ENCODE measurements at regions not wholly inside any gene's neighbourhood (a gene's known extent, or its start where the extent isn't known, plus 50 kb on each side); places are given as distances from the start of the nearest gene placed in this dataset.

- no peaks in the 10 kb centered on the region for H3K36me3 ChIP-seq (ENCODE audit: control insufficient read depth in 2 of 4, insufficient read depth in 4 of 4, low read length in 3 of 4)
- H2BK5ac ChIP-seq (ENCODE audit: low read depth, low read length) = no peak overlapping the region
- no peak overlapping the region for H4K5ac ChIP-seq (ENCODE audit: insufficient read length, low read depth, low read length)
- no peak overlapping the region for H3K18ac ChIP-seq (ENCODE audit: extremely low read depth, low read length)
- 92% methylated on average over 3 of the region's 3 CpGs; no CpG with 5 or more reads in 1 of the 2 experiments for WGBS, 2 experiments (ENCODE audit: extremely low coverage in 1 of 2, insufficient coverage in 1 of 2, insufficient read length in 1 of 2, insufficient replicate concordance in 2 of 2, low coverage in 1 of 2, low lambda C conversion rate in 2 of 2, missing lambda C conversion rate in 1 of 2)
- H3K4me2 ChIP-seq (ENCODE audit: insufficient read depth in 1 of 2, low read depth in 2 of 2, low read length in 2 of 2) = no peak overlapping the region
- no peak overlapping the region for H3K4me3 ChIP-seq (ENCODE audit: extremely low read depth in 1 of 4, insufficient read depth in 2 of 4, low read depth in 3 of 4, low read length in 4 of 4)
- H3K56ac ChIP-seq (replicated peaks; ENCODE audit: insufficient read length, low read depth, low read length) = no peak overlapping the region
- H4K91ac ChIP-seq (replicated peaks; ENCODE audit: insufficient read length, low read length) = no peak overlapping the region
- H3K9me3 ChIP-seq (ENCODE audit: insufficient read depth in 2 of 2, low read depth in 1 of 2, low read length in 1 of 2) = no peaks in the 10 kb centered on the region
- H3K23ac ChIP-seq (ENCODE audit: insufficient read length) = no peak overlapping the region
- no peaks in the 10 kb centered on the region for H4K20me1 ChIP-seq (replicated peaks in 1 of 2; ENCODE audit: control insufficient read depth in 1 of 2, insufficient read depth in 2 of 2, low read length in 2 of 2)
- no peaks in the 10 kb centered on the region for H3K4me1 ChIP-seq (replicated peaks in 1 of 4; ENCODE audit: control insufficient read depth in 3 of 4, insufficient read depth in 4 of 4, low read length in 3 of 4)
- H3K79me2 ChIP-seq (ENCODE audit: control insufficient read depth in 1 of 2, insufficient read depth in 2 of 2, low read length in 2 of 2) = no peaks in the 10 kb centered on the region
- H2BK15ac ChIP-seq (ENCODE audit: low read length) = no peak overlapping the region
- DNase-seq (ENCODE audit: low read depth in 1 of 2, low spot score in 2 of 2) (no peak), FAIRE-seq (no peak)
- no peak overlapping the region for H2BK20ac ChIP-seq (ENCODE audit: low read length)
- no peaks in the 10 kb centered on the region for H3K27me3 ChIP-seq (replicated peaks in 1 of 4; ENCODE audit: control insufficient read depth in 3 of 4, extremely low read depth in 1 of 4, insufficient read depth in 3 of 4, low read length in 3 of 4)
- H3K23me2 ChIP-seq (ENCODE audit: low read depth, low read length) = no peaks in the 10 kb centered on the region
- H2BK12ac ChIP-seq (ENCODE audit: low read depth, low read length) = no peak overlapping the region
- H2BK120ac ChIP-seq (replicated peaks; ENCODE audit: low read depth, low read length) = no peak overlapping the region
- ChIA-PET CTCF (ENCODE audit: partially characterized antibody) (interaction anchor here (0.6 to 1.7 kb wide), 2 partner anchors 59 to 144 kb away, joined by 3 to 6 read pairs; no protein-coding TSS in a partner anchor), POLR2A (ENCODE audit: partially characterized antibody) (no interaction called here)
- H3K14ac ChIP-seq (ENCODE audit: insufficient read length) = no peak overlapping the region
- H3K79me1 ChIP-seq (ENCODE audit: low read depth, low read length) = no peaks in the 10 kb centered on the region
- H3K9ac ChIP-seq (replicated peaks in 1 of 4; ENCODE audit: extremely low read depth in 1 of 4, low read depth in 3 of 4, low read length in 3 of 4) = no peak overlapping the region
- no peak overlapping the region for H2AFZ ChIP-seq (ENCODE audit: low read length)
- H3K27ac ChIP-seq (ENCODE audit: low read depth, low read length) = no peak overlapping the region
- H2AK5ac ChIP-seq (ENCODE audit: low read depth, low read length) = no peak overlapping the region
- no peak overlapping the region for H4K8ac ChIP-seq (ENCODE audit: extremely low read depth, insufficient read depth, low read length)
- no peak overlapping the region for H3K4ac ChIP-seq (replicated peaks; ENCODE audit: insufficient read length, low read depth, low read length)
- TF ChIP-seq RNF2 (IDR thresholded peaks at IDR 0.05; ENCODE audit: borderline replicate concordance, low read depth, low read length, missing control alignments, poor library complexity, severe bottlenecking) = no peak
- no peak for TF ChIP-seq NRF1 (IDR thresholded peaks at IDR 0.05; ENCODE audit: low read depth, low read length)
- TF ChIP-seq TBP (IDR thresholded peaks at IDR 0.05; ENCODE audit: low read depth, low read length) = no peak
- TF ChIP-seq JUN (IDR thresholded peaks at IDR 0.05; ENCODE audit: low read depth, low read length) = no peak
- TF ChIP-seq, protein P1, sequence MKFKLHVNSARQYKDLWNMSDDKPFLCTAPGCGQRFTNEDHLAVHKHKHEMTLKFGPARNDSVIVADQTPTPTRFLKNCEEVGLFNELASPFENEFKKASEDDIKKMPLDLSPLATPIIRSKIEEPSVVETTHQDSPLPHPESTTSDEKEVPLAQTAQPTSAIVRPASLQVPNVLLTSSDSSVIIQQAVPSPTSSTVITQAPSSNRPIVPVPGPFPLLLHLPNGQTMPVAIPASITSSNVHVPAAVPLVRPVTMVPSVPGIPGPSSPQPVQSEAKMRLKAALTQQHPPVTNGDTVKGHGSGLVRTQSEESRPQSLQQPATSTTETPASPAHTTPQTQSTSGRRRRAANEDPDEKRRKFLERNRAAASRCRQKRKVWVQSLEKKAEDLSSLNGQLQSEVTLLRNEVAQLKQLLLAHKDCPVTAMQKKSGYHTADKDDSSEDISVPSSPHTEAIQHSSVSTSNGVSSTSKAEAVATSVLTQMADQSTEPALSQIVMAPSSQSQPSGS (IDR thresholded peaks at IDR 0.05; ENCODE audit: low read length) = no peak
- TF ChIP-seq SUZ12 (IDR thresholded peaks at IDR 0.05; ENCODE audit: low read length) = no peak
- no peak for TF ChIP-seq KDM1A (IDR thresholded peaks at IDR 0.05; ENCODE audit: borderline replicate concordance, low read length)
- TF ChIP-seq ASH2L (IDR thresholded peaks at IDR 0.05; ENCODE audit: low read length) = no peak
- TF ChIP-seq SAP30 (IDR thresholded peaks at IDR 0.05; ENCODE audit: insufficient read depth, insufficient replicate concordance, low read length) = no peak
- no peak for TF ChIP-seq CEBPB (IDR thresholded peaks at IDR 0.05; ENCODE audit: low read depth, low read length)
- no peak for TF ChIP-seq ZNF274 (IDR thresholded peaks at IDR 0.05; ENCODE audit: borderline replicate concordance, extremely low read depth, low read length)
- no peak for TF ChIP-seq POU5F1 (IDR thresholded peaks at IDR 0.05; ENCODE audit: low read depth, low read length)
These were observed 58.1 kb upstream of the SH3GLB1 start for GRCh38 chr1:86646256-86646655.

All from H1 (cell line).